ENCODE measurements at regions not wholly inside any gene's neighbourhood (a gene's known extent, or its start where the extent isn't known, plus 50 kb on each side); places are given as distances from the start of the nearest gene placed in this dataset.

- Histone ChIP-seq H2BK15ac (ENCODE audit: low read depth, low read length) (no peak overlapping the region), H3K27ac (ENCODE audit: insufficient read length, low read depth, low read length) (no peak overlapping the region), H3K4me1 (ENCODE audit: insufficient read depth, low read length) (no peaks in the 10 kb centered on the region), H4K91ac (ENCODE audit: insufficient read length, low read depth, low read length) (no peak overlapping the region), H4K20me1 (ENCODE audit: control insufficient read depth, insufficient read depth, insufficient read length) (no peaks in the 10 kb centered on the region), H2AFZ (ENCODE audit: low read length) (no peak overlapping the region), H2BK20ac (ENCODE audit: low read depth, low read length, poor library complexity, severe bottlenecking) (no peak overlapping the region), H2BK5ac (ENCODE audit: insufficient read length, low read length) (no peak overlapping the region), H2BK120ac (ENCODE audit: low read depth, low read length, poor library complexity, severe bottlenecking) (no peak overlapping the region), H3T11ph (ENCODE audit: low read length) (no peak overlapping the region), H3K18ac (ENCODE audit: insufficient read length, low read depth, low read length) (no peak overlapping the region), H3K27me3 (ENCODE audit: insufficient read depth, low read length) (no peaks in the 10 kb centered on the region), H4K8ac (replicated peaks; ENCODE audit: insufficient read length, low read depth, low read length) (no peak overlapping the region), H3K79me2 (ENCODE audit: insufficient read depth, low read length) (no peaks in the 10 kb centered on the region), H3K4me2 (ENCODE audit: insufficient read depth, insufficient read length, low read length) (no peak overlapping the region), H3K9ac (ENCODE audit: extremely low read depth, insufficient read length, low read length) (no peak overlapping the region), H3K9me3 (ENCODE audit: control insufficient read depth, low read depth, low read length) (no peaks in the 10 kb centered on the region), H2AK5ac (ENCODE audit: insufficient read length, low read length) (no peak overlapping the region), H4K5ac (ENCODE audit: insufficient read length, low read depth, low read length) (no peak overlapping the region), H3K14ac (ENCODE audit: insufficient read depth, low read length) (no peak overlapping the region), H3K23ac (ENCODE audit: insufficient read length, low read depth, low read length) (no peak overlapping the region), H3K56ac (ENCODE audit: insufficient read length, low read depth, low read length) (no peak overlapping the region), H3K79me1 (ENCODE audit: insufficient read depth, low read depth, low read length, poor library complexity, severe bottlenecking) (no peaks in the 10 kb centered on the region), H2BK12ac (ENCODE audit: insufficient read length, low read depth, low read length) (no peak overlapping the region), H3K4ac (ENCODE audit: low read depth, low read length) (no peak overlapping the region), H3K23me2 (ENCODE audit: insufficient read length, low read depth, low read length, poor library complexity, severe bottlenecking) (no peaks in the 10 kb centered on the region)
- Mint-ChIP-seq H3K4me1 (no peaks in the 10 kb centered on the region), H3K36me3 (ENCODE audit: insufficient read depth in 1 of 3, low read depth in 3 of 3) (no peaks in the 10 kb centered on the region), H3K4me3 (no peak overlapping the region), H3K27ac (no peak overlapping the region), H3K27me3 (ENCODE audit: low read depth) (no peaks in the 10 kb centered on the region), H3K9me3 (no peaks in the 10 kb centered on the region)
- WGBS (ENCODE audit: extremely low coverage, insufficient read length, low lambda C conversion rate): no CpG with 5 or more reads among the region's 4 CpGs
- no peak for DNase-seq
- no peak; the same call in 2 of the 3 replicates for TF ChIP-seq CTCF (conservative IDR thresholded peaks at IDR 0.05)
These were observed 259.9 kb upstream of the KCNH8 start for GRCh38 chr3:18888370-18888769.
